ENCODE measurements at regions not wholly inside any gene's neighbourhood (a gene's known extent, or its start where the extent isn't known, plus 50 kb on each side); places are given as distances from the start of the nearest gene placed in this dataset.
A peak's percentile ranks its signal among the peaks of the same experiment; 100 is the strongest.

- H3K27ac ChIP-seq: no peak overlapping the region
- TF ChIP-seq CTCF (conservative IDR thresholded peaks at IDR 0.05) (no peak), ZFX (IDR thresholded peaks at IDR 0.05) (no peak)
Observed at GRCh38 chr21:15422783-15423182, 307.0 kb upstream of the USP25 start.

DNA sequence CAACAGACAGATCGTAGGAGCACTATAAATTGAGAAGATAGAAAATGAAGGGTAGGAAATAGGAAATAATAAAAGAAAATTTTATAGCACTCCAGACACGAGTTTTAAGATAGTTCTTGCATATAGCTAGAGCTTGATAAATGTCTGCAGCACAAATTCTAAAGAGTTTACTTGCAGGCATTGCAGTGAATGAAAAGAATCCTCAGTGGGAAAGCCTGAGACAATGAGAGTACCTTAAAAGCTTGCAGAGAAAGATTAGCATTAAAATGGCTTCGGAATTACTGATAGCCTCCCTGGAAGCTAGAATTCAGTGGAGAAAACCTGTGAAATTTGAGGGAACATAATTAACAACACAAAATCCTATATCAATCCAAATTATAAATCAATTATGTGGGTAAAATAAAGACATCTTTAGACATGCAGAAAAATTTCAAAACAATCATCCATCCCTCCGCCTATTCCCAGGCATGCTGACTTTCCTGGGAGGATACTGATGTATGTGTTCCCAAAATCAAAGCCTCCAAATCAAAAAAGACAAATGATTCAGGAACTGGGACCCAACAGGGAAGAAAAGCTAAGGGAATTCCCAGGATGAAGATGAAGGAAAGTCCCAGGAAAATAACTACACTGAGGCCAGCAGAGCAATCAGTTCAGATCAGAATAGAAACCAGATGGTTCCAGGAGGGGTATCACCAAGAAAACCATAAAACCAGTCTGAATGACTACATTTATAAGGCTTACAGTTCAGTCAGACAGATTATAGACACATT lies 305.9 kb upstream of the USP25 start:
- no peak for TF ChIP-seq CTCF (conservative IDR thresholded peaks at IDR 0.05)
- no peak overlapping the region for H3K27ac ChIP-seq

DNA sequence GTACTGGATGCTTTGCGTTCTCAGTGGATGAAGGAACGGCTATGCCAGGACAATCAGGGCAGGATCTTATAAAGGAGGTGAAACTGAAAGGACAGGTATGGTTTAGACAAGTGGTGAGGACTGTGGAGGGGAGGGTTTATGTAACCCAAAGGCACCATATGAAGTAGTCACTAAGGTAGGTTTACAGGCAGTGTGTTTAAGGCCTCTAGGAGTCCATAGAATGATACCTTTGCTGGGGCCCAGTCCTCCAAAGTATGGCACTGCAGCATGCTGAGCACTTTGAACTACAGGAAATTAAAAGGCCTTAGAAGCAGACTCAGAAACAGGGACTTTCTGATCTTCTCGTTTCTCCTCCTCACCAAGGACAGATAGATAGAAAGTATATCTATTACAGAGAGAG lies 304.7 kb upstream of the USP25 start:
- no peak overlapping the region; the same call in 1 of the 2 replicates for H3K27ac ChIP-seq
- no peak for TF ChIP-seq CTCF (conservative IDR thresholded peaks at IDR 0.05)
- no peak for TF ChIP-seq ZFX (IDR thresholded peaks at IDR 0.05)

GRCh38 chr21:15430023-15430422 lies 299.8 kb upstream of the USP25 start:
- TF ChIP-seq ZFX (IDR thresholded peaks at IDR 0.05) (no peak), CTCF (conservative IDR thresholded peaks at IDR 0.05) (no peak)
- H3K27ac ChIP-seq: no peak overlapping the region

- H3K27ac ChIP-seq: no peak overlapping the region
- TF ChIP-seq CTCF (conservative IDR thresholded peaks at IDR 0.05) (no peak), ZFX (IDR thresholded peaks at IDR 0.05) (no peak)
Observed at GRCh38 chr21:15430577-15430976, 299.2 kb upstream of the USP25 start.

- TF ChIP-seq CTCF (conservative IDR thresholded peaks at IDR 0.05) (peak; percentile 17), ZFX (IDR thresholded peaks at IDR 0.05) (no peak)
- no peak overlapping the region for H3K27ac ChIP-seq
Observed at GRCh38 chr21:15431053-15431452, 298.7 kb upstream of the USP25 start.

DNA sequence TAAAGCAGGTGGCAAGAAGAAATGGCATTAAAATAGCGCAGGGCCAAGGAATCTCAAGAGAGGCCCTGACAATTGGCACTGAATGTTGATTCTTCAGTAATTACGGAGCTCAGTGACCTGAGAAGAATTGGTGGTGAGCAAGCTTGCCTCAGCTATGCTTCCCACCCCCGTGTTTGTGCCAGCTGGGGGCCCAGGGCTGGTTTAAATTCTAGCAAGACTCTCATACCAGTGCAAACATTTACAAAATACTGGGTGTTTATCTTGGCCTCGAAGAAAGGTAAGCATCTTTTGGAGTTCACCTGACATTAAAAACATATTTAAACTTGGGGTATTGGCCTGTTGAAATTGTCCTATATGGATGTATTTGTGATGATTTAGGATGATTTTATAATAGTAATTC lies 296.7 kb upstream of the USP25 start:
- TF ChIP-seq ZFX (IDR thresholded peaks at IDR 0.05) (no peak), CTCF (conservative IDR thresholded peaks at IDR 0.05) (no peak)

More for the DNA sequence above, 296.7 kb upstream of the USP25 start:
- no peak overlapping the region for H3K27ac ChIP-seq

All from C4-2B (cell line).